HCT116 (cell line): ENCODE measurements at regions not wholly inside any gene's neighbourhood (a gene's known extent, or its start where the extent isn't known, plus 50 kb on each side); places are given as distances from the start of the nearest gene placed in this dataset.

Experiments used
- CEBPB ChIP-seq: IDR thresholded peaks from 2 replicates; pipeline ENCODE4 v1.6.1; 2012; ENCODE audit warnings: low read depth
- CTCF ChIP-seq, 3 experiments: fragments of 200-600 bp in 1 of 3; sonication (generic) in 1 of 3; IDR thresholded peaks in 2 of 3; conservative IDR thresholded peaks in 1 of 3; 2 replicates each; pipeline ENCODE4 v1.5.1; 2012 to 2017; ENCODE audit warnings: low read depth in 2 of 3, low read length in 2 of 3, antibody characterized with exemption in 1 of 3, borderline replicate concordance in 1 of 3, control low read depth in 1 of 3, mild to moderate bottlenecking in 1 of 3, mixed read lengths in 1 of 3, mixed run types in 1 of 3, moderate library complexity in 1 of 3; ENCODE audit not compliant: insufficient read depth in 1 of 3
- ELF1 ChIP-seq: IDR thresholded peaks from 2 replicates; pipeline ENCODE4 v1.6.1; 2012; ENCODE audit warnings: low read depth, borderline replicate concordance
- POLR2AphosphoS5 ChIP-seq: IDR thresholded peaks from 2 replicates; pipeline ENCODE4 v1.6.1; 2011; ENCODE audit warnings: mild to moderate bottlenecking, low read depth, low read length, moderate library complexity

- TF ChIP-seq CEBPB (no peak), ELF1 (no peak), CTCF (IDR thresholded peaks at IDR 0.05 in 2 of 3, conservative IDR thresholded peaks at IDR 0.05 in 1 of 3; ENCODE audit: borderline replicate concordance in 1 of 3, insufficient read depth in 1 of 3, low read depth in 2 of 3, low read length in 2 of 3) (no peak), POLR2AphosphoS5 (no peak)
Measured at GRCh38 chr17:6304894-6305612, 129.9 kb downstream of the AIPL1 start.
